GM23338 (cell line): ENCODE measurements at regions not wholly inside any gene's neighbourhood (a gene's known extent, or its start where the extent isn't known, plus 50 kb on each side); places are given as distances from the start of the nearest gene placed in this dataset.

Source experiments
- ATAC-seq: fragments of 200-7000 bp; cut with Tn5 transposase; 3 replicates; pipeline ENCODE4 v1.9.1; 2020
- DNase-seq: peaks from one replicate; pipeline ENCODE4 v3.0.0-alpha.2; 2015; ENCODE audit warnings: low spot score
- H2AFZ ChIP-seq: fragments of 200-600 bp; sonication (generic); 2 replicates; pipeline ENCODE4 v1.8.0; 2016; ENCODE audit warnings: antibody characterized with exemption, mild to moderate bottlenecking, moderate library complexity
- H3F3A ChIP-seq: fragments of 200-600 bp; sonication (generic); replicated peaks from 2 replicates; pipeline ENCODE4 v1.8.0; 2017; ENCODE audit warnings: antibody characterized with exemption, mixed run types, low read depth
- H3K27ac ChIP-seq: fragments of 200-600 bp; sonication (generic); 2 replicates; pipeline ENCODE4 v1.6.1; 2016; ENCODE audit warnings: low read depth
- H3K27me3 ChIP-seq: fragments of 200-600 bp; sonication (generic); 2 replicates; pipeline ENCODE4 v1.8.0; 2016; ENCODE audit warnings: mild to moderate bottlenecking, mixed run types, moderate library complexity; ENCODE audit not compliant: insufficient read depth
- H3K36me3 ChIP-seq: fragments of 200-600 bp; sonication (generic); 2 replicates; pipeline ENCODE4 v1.8.0; 2016; ENCODE audit warnings: mild to moderate bottlenecking; ENCODE audit not compliant: insufficient read depth
- H3K4me1 ChIP-seq: fragments of 200-600 bp; sonication (generic); 2 replicates; pipeline ENCODE4 v1.8.0; 2016; ENCODE audit warnings: mild to moderate bottlenecking, moderate library complexity; ENCODE audit not compliant: insufficient read depth
- H3K4me2 ChIP-seq: fragments of 200-600 bp; sonication (generic); 2 replicates; pipeline ENCODE4 v1.7.1; 2017; ENCODE audit warnings: mixed run types
- H3K4me3 ChIP-seq: fragments of 200-600 bp; sonication (generic); 2 replicates; pipeline ENCODE4 v1.6.1; 2016; ENCODE audit warnings: mixed run types
- H3K79me2 ChIP-seq: fragments of 200-600 bp; sonication (generic); replicated peaks from 2 replicates; pipeline ENCODE4 v1.8.0; 2017; ENCODE audit warnings: mild to moderate bottlenecking; ENCODE audit not compliant: insufficient read depth
- H3K9me2 ChIP-seq: fragments of 200-600 bp; sonication (generic); 2 replicates; pipeline ENCODE4 v1.8.0; 2017; ENCODE audit not compliant: insufficient read depth
- H4K20me1 ChIP-seq: fragments of 200-600 bp; sonication (generic); replicated peaks from 2 replicates; pipeline ENCODE4 v1.8.0; 2017; ENCODE audit warnings: mild to moderate bottlenecking; ENCODE audit not compliant: insufficient read depth
- H3K27ac Mint-ChIP-seq: 2 replicates; pipeline ENCODE4 v1.8.0; 2020; ENCODE audit warnings: inconsistent platforms, mild to moderate bottlenecking, moderate library complexity, mixed read lengths
- H3K27me3 Mint-ChIP-seq: 3 replicates; pipeline ENCODE4 v1.8.0; 2022; ENCODE audit warnings: low read depth, mild to moderate bottlenecking, moderate library complexity, mixed read lengths, inconsistent platforms; ENCODE audit not compliant: insufficient read depth, poor library complexity
- H3K36me3 Mint-ChIP-seq: 3 replicates; pipeline ENCODE4 v1.8.0; 2021; ENCODE audit warnings: low read depth, mild to moderate bottlenecking, inconsistent platforms, moderate library complexity, mixed read lengths
- H3K4me1 Mint-ChIP-seq: 3 replicates; pipeline ENCODE4 v1.8.0; 2020; ENCODE audit warnings: mild to moderate bottlenecking, inconsistent platforms, mixed read lengths
- H3K4me3 Mint-ChIP-seq: 3 replicates; pipeline ENCODE4 v1.8.0; 2021; ENCODE audit warnings: moderate library complexity, mild to moderate bottlenecking, inconsistent platforms, mixed read lengths
- H3K9me3 Mint-ChIP-seq: 3 replicates; pipeline ENCODE4 v1.8.0; 2020; ENCODE audit warnings: moderate library complexity, mild to moderate bottlenecking, inconsistent platforms, mixed read lengths
- CREB1 ChIP-seq: fragments of 250-450 bp; sonication (Bioruptor Pico); IDR thresholded peaks from 2 replicates; pipeline ENCODE4 v1.5.0; 2020; ENCODE audit warnings: low read depth, mild to moderate bottlenecking, moderate library complexity
- EZH2 ChIP-seq: fragments of 200-600 bp; sonication (generic); IDR thresholded peaks from one replicate; pipeline ENCODE4 v1.8.0; 2017; ENCODE audit warnings: antibody characterized with exemption, mild to moderate bottlenecking, low read depth; ENCODE audit not compliant: unreplicated experiment
- EZH2phosphoT487 ChIP-seq: fragments of 200-600 bp; sonication (generic); IDR thresholded peaks from one replicate; pipeline ENCODE4 v1.8.1; 2018; ENCODE audit warnings: antibody characterized with exemption; ENCODE audit not compliant: unreplicated experiment
- JUNB ChIP-seq: IDR thresholded peaks from one replicate; pipeline ENCODE4 v1.6.1; 2016; ENCODE audit warnings: antibody characterized with exemption; ENCODE audit not compliant: unreplicated experiment
- NANOG ChIP-seq: IDR thresholded peaks from 2 replicates; pipeline ENCODE4 v1.6.1; 2016; ENCODE audit warnings: antibody characterized with exemption, borderline replicate concordance
- POLR2AphosphoS5 ChIP-seq: IDR thresholded peaks from 2 replicates; pipeline ENCODE4 v1.6.1; 2016; ENCODE audit warnings: antibody characterized with exemption, low read depth
- REST ChIP-seq: IDR thresholded peaks from one replicate; pipeline ENCODE4 v1.6.1; 2018; ENCODE audit warnings: antibody characterized with exemption; ENCODE audit not compliant: unreplicated experiment
- STAT1 ChIP-seq: IDR thresholded peaks from one replicate; pipeline ENCODE4 v1.6.1; 2016; ENCODE audit warnings: antibody characterized with exemption; ENCODE audit not compliant: unreplicated experiment
- ZNF114 ChIP-seq: fragments of 250-450 bp; sonication (Bioruptor Pico); IDR thresholded peaks from 2 replicates; pipeline ENCODE4 v1.5.0; 2020; ENCODE audit warnings: mild to moderate bottlenecking, moderate library complexity
- ZNF331 ChIP-seq: fragments of 250-450 bp; sonication (Bioruptor Pico); IDR thresholded peaks from 2 replicates; pipeline ENCODE4 v1.5.0; 2020; ENCODE audit warnings: low read depth, mild to moderate bottlenecking, moderate library complexity
- ZNF462 ChIP-seq: fragments of 250-450 bp; sonication (Bioruptor Pico); IDR thresholded peaks from 2 replicates; pipeline ENCODE4 v1.5.0; 2020; ENCODE audit warnings: mild to moderate bottlenecking, moderate library complexity

GRCh38 chr15:29455055-29455454 lies 185.4 kb upstream of the NSMCE3 start:
- no peak overlapping the region for H3K4me3 Mint-ChIP-seq

GRCh38 chr15:29454506-29454905 lies 184.9 kb upstream of the NSMCE3 start:
- H3K4me2 ChIP-seq: no peak overlapping the region
- TF ChIP-seq JUNB: no peak
- no peak for TF ChIP-seq POLR2AphosphoS5
- TF ChIP-seq ZNF114: no peak
- TF ChIP-seq STAT1: no peak
- TF ChIP-seq EZH2: no peak
- no peak for TF ChIP-seq NANOG
- TF ChIP-seq ZNF331 (CRISPR knock-in tag): no peak
- TF ChIP-seq CREB1 (CRISPR knock-in tag): no peak
- TF ChIP-seq REST: no peak
- TF ChIP-seq EZH2phosphoT487: no peak
- no peak for TF ChIP-seq ZNF462 (CRISPR knock-in tag)

More at GRCh38 chr15:29455055-29455454, 185.4 kb upstream of the NSMCE3 start:
- Histone ChIP-seq H3K4me3 (no peak overlapping the region), H2AFZ (no peak overlapping the region), H3K27ac (no peak overlapping the region), H3K79me2 (no peaks in the 10 kb centered on the region), H3K36me3 (no peaks in the 10 kb centered on the region), H3K9me2 (no peaks in the 10 kb centered on the region), H3K4me2 (no peak overlapping the region), H3F3A (no peaks in the 10 kb centered on the region), H3K4me1 (peaks cover 23% of the 10 kb centered on the region), H4K20me1 (no peaks in the 10 kb centered on the region), H3K27me3 (no peaks in the 10 kb centered on the region)
- H3K9me3 Mint-ChIP-seq: peaks cover 6% of the 10 kb centered on the region; the same call in 2 of the 3 replicates
- ATAC-seq (no peak), DNase-seq (no peak)
- H3K4me1 Mint-ChIP-seq: peaks cover 22% of the 10 kb centered on the region
- peaks cover 3% of the 10 kb centered on the region; the same call in 1 of the 3 replicates for H3K36me3 Mint-ChIP-seq
- H3K27me3 Mint-ChIP-seq: peaks cover 6% of the 10 kb centered on the region
- no peak for TF ChIP-seq CREB1 (CRISPR knock-in tag)
- no peak for TF ChIP-seq STAT1
- no peak for TF ChIP-seq ZNF114
- TF ChIP-seq ZNF331 (CRISPR knock-in tag): no peak
- no peak for TF ChIP-seq EZH2phosphoT487
- H3K27ac Mint-ChIP-seq: no peak overlapping the region

More at GRCh38 chr15:29454506-29454905, 184.9 kb upstream of the NSMCE3 start:
- no peak overlapping the region for H3K4me3 Mint-ChIP-seq
- no peak for DNase-seq
- peaks cover 6% of the 10 kb centered on the region; the same call in 2 of the 3 replicates for H3K9me3 Mint-ChIP-seq
- no peak overlapping the region for H3K27ac Mint-ChIP-seq
- peaks cover 3% of the 10 kb centered on the region; the same call in 1 of the 3 replicates for H3K36me3 Mint-ChIP-seq
- Histone ChIP-seq H3K4me1 (peaks cover 23% of the 10 kb centered on the region), H3K27ac (no peak overlapping the region), H3F3A (no peaks in the 10 kb centered on the region), H2AFZ (no peak overlapping the region), H3K27me3 (no peaks in the 10 kb centered on the region), H3K79me2 (no peaks in the 10 kb centered on the region), H3K4me3 (no peak overlapping the region), H3K9me2 (no peaks in the 10 kb centered on the region), H4K20me1 (no peaks in the 10 kb centered on the region), H3K36me3 (no peaks in the 10 kb centered on the region)
- peaks cover 22% of the 10 kb centered on the region for H3K4me1 Mint-ChIP-seq
- peaks cover 6% of the 10 kb centered on the region for H3K27me3 Mint-ChIP-seq
- ATAC-seq: no peak
